ENCODE measurements at regions not wholly inside any gene's neighbourhood (a gene's known extent, or its start where the extent isn't known, plus 50 kb on each side); places are given as distances from the start of the nearest gene placed in this dataset.

DNA sequence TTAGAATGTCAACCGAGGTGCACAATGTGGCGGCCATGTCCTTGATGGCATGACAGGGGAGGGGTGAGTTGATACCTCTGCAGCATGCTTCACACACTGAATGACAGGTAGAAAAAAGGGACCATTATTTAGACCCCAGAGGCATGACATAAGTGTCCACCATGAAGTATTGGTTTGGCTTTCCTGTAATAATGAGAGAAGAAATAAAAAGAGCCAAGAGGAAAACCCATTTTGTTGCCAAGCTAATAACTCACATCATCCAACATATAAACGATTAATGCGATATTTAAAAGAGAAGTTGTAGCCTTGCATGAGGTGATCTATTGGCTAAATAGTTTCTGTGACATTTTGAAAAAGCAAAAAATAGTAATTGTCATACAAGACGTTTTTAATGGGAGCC lies 343.4 kb downstream of the LRIG3 start:
- Mint-ChIP-seq H3K9me3 (ENCODE audit: unreplicated experiment) (no peaks in the 10 kb centered on the region), H3K4me1 (ENCODE audit: low read depth, unreplicated experiment) (no peaks in the 10 kb centered on the region), H3K27ac (ENCODE audit: unreplicated experiment) (no peak overlapping the region), H3K4me3 (ENCODE audit: unreplicated experiment) (no peak overlapping the region), H3K27me3 (ENCODE audit: insufficient read depth, unreplicated experiment) (no peaks in the 10 kb centered on the region), H3K36me3 (ENCODE audit: insufficient read depth, unreplicated experiment) (no peaks in the 10 kb centered on the region)
- DNase-seq, result no peak
- Histone ChIP-seq H3K4me1 (no peaks in the 10 kb centered on the region), H3K27me3 (replicated peaks; ENCODE audit: control insufficient read depth, insufficient read depth, low read length) (no peaks in the 10 kb centered on the region), H3K36me3 (ENCODE audit: control insufficient read depth, insufficient read depth, low read length) (no peaks in the 10 kb centered on the region), H3K9me3 (no peaks in the 10 kb centered on the region), H3K4me3 (ENCODE audit: low read depth, low read length) (no peak overlapping the region)
- POLR2A ChIA-PET, result no interaction called here
- intact Hi-C loops (cut with micrococcal nuclease; ENCODE audit: unreplicated experiment), result no loop called here
- no TSS peak for BruUV-seq (replicated peaks)
- TF ChIP-seq, protein P1, sequence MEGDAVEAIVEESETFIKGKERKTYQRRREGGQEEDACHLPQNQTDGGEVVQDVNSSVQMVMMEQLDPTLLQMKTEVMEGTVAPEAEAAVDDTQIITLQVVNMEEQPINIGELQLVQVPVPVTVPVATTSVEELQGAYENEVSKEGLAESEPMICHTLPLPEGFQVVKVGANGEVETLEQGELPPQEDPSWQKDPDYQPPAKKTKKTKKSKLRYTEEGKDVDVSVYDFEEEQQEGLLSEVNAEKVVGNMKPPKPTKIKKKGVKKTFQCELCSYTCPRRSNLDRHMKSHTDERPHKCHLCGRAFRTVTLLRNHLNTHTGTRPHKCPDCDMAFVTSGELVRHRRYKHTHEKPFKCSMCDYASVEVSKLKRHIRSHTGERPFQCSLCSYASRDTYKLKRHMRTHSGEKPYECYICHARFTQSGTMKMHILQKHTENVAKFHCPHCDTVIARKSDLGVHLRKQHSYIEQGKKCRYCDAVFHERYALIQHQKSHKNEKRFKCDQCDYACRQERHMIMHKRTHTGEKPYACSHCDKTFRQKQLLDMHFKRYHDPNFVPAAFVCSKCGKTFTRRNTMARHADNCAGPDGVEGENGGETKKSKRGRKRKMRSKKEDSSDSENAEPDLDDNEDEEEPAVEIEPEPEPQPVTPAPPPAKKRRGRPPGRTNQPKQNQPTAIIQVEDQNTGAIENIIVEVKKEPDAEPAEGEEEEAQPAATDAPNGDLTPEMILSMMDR (IDR thresholded peaks at IDR 0.05; ENCODE audit: insufficient read depth in 1 of 2, low read depth in 1 of 2, low read length in 1 of 2, severe bottlenecking in 1 of 2, unreplicated experiment in 1 of 2), result no peak
- CTCF ChIA-PET, result no interaction called here

DNA sequence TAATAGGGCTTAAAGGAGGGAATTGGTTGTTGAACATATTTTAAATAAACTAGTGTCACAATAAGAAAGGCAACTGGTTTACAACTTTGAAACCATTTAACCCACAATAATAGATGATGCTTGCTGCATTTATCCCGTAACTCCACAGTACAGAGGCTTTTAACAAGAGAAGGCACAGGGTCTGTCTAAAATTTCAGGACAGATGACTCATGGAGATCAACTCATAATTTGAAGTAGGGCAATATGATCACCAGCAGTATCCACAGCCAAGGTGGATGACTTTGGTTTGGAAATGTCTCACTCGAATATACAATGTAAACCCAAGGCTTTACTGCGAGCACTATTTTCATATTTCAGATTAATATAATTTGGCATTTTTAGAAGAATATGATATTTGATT lies 340.2 kb downstream of the LRIG3 start:
- no peak overlapping the region for H3K4me3 ChIP-seq (ENCODE audit: low read depth, low read length)
- CTCF ChIA-PET, result no interaction called here
- no peaks in the 10 kb centered on the region for H3K4me1 Mint-ChIP-seq (ENCODE audit: low read depth, unreplicated experiment)
- no peaks in the 10 kb centered on the region for H3K36me3 Mint-ChIP-seq (ENCODE audit: insufficient read depth, unreplicated experiment)
- no peak for DNase-seq
- H3K36me3 ChIP-seq (ENCODE audit: control insufficient read depth, insufficient read depth, low read length), result no peaks in the 10 kb centered on the region
- TF ChIP-seq, protein P1 (IDR thresholded peaks at IDR 0.05; ENCODE audit: insufficient read depth in 1 of 2, low read depth in 1 of 2, low read length in 1 of 2, severe bottlenecking in 1 of 2, unreplicated experiment in 1 of 2), result no peak
- H3K27me3 ChIP-seq (replicated peaks; ENCODE audit: control insufficient read depth, insufficient read depth, low read length), result no peaks in the 10 kb centered on the region
- H3K4me1 ChIP-seq, result no peaks in the 10 kb centered on the region
- no peak overlapping the region for H3K27ac Mint-ChIP-seq (ENCODE audit: unreplicated experiment)
- H3K9me3 ChIP-seq, result no peaks in the 10 kb centered on the region
- intact Hi-C loops (cut with micrococcal nuclease; ENCODE audit: unreplicated experiment), result no loop called here
- no peaks in the 10 kb centered on the region for H3K27me3 Mint-ChIP-seq (ENCODE audit: insufficient read depth, unreplicated experiment)
- no TSS peak for BruUV-seq (replicated peaks)
- H3K9me3 Mint-ChIP-seq (ENCODE audit: unreplicated experiment), result no peaks in the 10 kb centered on the region
- no peak overlapping the region for H3K4me3 Mint-ChIP-seq (ENCODE audit: unreplicated experiment)
- POLR2A ChIA-PET, result no interaction called here

DNA sequence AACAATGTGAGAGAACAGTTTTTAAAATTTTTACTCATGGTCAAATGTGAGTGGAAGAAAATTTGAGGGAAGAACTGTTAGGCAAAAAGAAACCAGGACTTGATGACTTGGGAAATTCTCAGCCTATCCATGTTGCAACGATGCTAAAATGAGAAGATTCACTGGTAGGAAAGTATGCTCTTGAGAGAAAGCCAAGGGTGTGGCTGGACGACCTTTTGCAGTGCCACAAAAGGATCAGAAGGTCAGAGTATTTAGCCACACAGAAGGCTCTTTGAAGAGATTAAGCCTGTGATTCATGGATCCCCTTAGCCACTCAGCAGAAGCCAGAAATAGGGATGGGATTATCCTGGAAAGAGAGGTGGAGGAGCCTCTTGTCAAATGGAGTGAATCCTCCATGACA lies 336.8 kb downstream of the LRIG3 start:
- TF ChIP-seq, protein P1 (IDR thresholded peaks at IDR 0.05; ENCODE audit: insufficient read depth in 1 of 2, low read depth in 1 of 2, low read length in 1 of 2, severe bottlenecking in 1 of 2, unreplicated experiment in 1 of 2), result no peak
- CTCF ChIA-PET, result no interaction called here

More for the DNA sequence above, 336.8 kb downstream of the LRIG3 start:
- H3K36me3 ChIP-seq (ENCODE audit: control insufficient read depth, insufficient read depth, low read length), result no peaks in the 10 kb centered on the region
- Mint-ChIP-seq H3K4me3 (ENCODE audit: unreplicated experiment) (no peak overlapping the region), H3K4me1 (ENCODE audit: low read depth, unreplicated experiment) (no peaks in the 10 kb centered on the region), H3K27me3 (ENCODE audit: insufficient read depth, unreplicated experiment) (no peaks in the 10 kb centered on the region), H3K9me3 (ENCODE audit: unreplicated experiment) (no peaks in the 10 kb centered on the region), H3K36me3 (ENCODE audit: insufficient read depth, unreplicated experiment) (no peaks in the 10 kb centered on the region), H3K27ac (ENCODE audit: unreplicated experiment) (peak overlapping the region; percentile 31)
- BruUV-seq (replicated peaks), result no TSS peak
- DNase-seq, result no peak
- H3K4me1 ChIP-seq, result no peaks in the 10 kb centered on the region
- no peak overlapping the region for H3K4me3 ChIP-seq (ENCODE audit: low read depth, low read length)
- POLR2A ChIA-PET, result no interaction called here
- no peaks in the 10 kb centered on the region for H3K27me3 ChIP-seq (replicated peaks; ENCODE audit: control insufficient read depth, insufficient read depth, low read length)
- H3K9me3 ChIP-seq, result no peaks in the 10 kb centered on the region
- intact Hi-C loops (cut with micrococcal nuclease; ENCODE audit: unreplicated experiment), result no loop called here
